ENCODE measurements at regions not wholly inside any gene's neighbourhood (a gene's known extent, or its start where the extent isn't known, plus 50 kb on each side); places are given as distances from the start of the nearest gene placed in this dataset.
A peak's percentile ranks its signal among the peaks of the same experiment; 100 is the strongest.

GRCh38 chr20:22264917-22265316 is 319.5 kb downstream of the FOXA2 start:
- Mint-ChIP-seq H3K4me1 (ENCODE audit: unreplicated experiment) (no peaks in the 10 kb centered on the region), H3K27ac (ENCODE audit: unreplicated experiment) (no peak overlapping the region), H3K27me3 (ENCODE audit: unreplicated experiment) (no peaks in the 10 kb centered on the region), H3K9me3 (ENCODE audit: unreplicated experiment) (no peaks in the 10 kb centered on the region), H3K36me3 (ENCODE audit: low read depth, unreplicated experiment) (no peaks in the 10 kb centered on the region), H3K4me3 (ENCODE audit: unreplicated experiment) (no peak overlapping the region)
- DNase-seq (ENCODE audit: low spot score), result no peak
- TF ChIP-seq, protein P1, sequence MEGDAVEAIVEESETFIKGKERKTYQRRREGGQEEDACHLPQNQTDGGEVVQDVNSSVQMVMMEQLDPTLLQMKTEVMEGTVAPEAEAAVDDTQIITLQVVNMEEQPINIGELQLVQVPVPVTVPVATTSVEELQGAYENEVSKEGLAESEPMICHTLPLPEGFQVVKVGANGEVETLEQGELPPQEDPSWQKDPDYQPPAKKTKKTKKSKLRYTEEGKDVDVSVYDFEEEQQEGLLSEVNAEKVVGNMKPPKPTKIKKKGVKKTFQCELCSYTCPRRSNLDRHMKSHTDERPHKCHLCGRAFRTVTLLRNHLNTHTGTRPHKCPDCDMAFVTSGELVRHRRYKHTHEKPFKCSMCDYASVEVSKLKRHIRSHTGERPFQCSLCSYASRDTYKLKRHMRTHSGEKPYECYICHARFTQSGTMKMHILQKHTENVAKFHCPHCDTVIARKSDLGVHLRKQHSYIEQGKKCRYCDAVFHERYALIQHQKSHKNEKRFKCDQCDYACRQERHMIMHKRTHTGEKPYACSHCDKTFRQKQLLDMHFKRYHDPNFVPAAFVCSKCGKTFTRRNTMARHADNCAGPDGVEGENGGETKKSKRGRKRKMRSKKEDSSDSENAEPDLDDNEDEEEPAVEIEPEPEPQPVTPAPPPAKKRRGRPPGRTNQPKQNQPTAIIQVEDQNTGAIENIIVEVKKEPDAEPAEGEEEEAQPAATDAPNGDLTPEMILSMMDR (IDR thresholded peaks at IDR 0.05; ENCODE audit: unreplicated experiment), result no peak

DNA sequence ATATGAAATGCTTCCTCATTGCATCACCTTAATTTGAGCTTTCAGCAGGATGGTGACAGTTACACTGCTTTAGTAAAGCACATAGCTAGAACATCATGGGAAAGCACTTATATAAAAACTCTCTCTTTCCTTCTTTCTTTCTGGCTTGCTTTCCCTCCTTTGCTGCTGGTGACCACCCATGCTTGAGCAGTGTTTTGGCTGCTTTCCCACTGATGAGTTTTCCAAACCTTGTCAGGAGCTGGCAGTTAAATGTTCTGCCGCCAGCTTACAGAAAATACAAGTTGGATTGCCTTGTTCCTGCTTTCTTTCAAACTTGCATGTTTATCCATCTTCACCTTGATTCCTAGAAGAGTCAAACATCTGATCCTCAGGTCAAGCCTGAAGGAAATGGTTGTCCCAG is 323.9 kb downstream of the FOXA2 start:
- no peak overlapping the region for H3K27ac Mint-ChIP-seq (ENCODE audit: unreplicated experiment)
- H3K36me3 Mint-ChIP-seq (ENCODE audit: low read depth, unreplicated experiment), result no peaks in the 10 kb centered on the region
- H3K27me3 Mint-ChIP-seq (ENCODE audit: unreplicated experiment), result no peaks in the 10 kb centered on the region
- no peaks in the 10 kb centered on the region for H3K4me1 Mint-ChIP-seq (ENCODE audit: unreplicated experiment)
- no peak overlapping the region for H3K4me3 Mint-ChIP-seq (ENCODE audit: unreplicated experiment)
- TF ChIP-seq, protein P1 (IDR thresholded peaks at IDR 0.05; ENCODE audit: unreplicated experiment), result no peak
- no peaks in the 10 kb centered on the region for H3K9me3 Mint-ChIP-seq (ENCODE audit: unreplicated experiment)
- DNase-seq (ENCODE audit: low spot score), result no peak

DNA sequence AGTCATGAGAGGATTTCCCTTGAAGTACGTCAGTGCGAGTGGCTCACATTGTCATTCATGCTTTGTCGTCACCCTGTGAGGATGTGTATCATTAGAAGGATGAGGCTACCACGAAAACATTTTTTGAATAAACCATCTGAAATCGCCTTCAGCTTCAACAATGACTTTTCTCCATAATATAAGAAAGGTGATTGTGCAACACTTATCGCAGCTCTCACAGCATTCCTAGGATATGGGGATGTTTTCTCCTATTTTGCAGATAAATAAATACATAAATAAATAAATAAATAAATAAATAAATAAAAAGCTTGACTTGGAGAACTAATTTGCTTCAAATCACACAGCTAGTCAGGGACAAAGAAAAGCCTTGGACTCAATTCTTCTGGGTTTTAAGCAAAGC is 326.5 kb downstream of the FOXA2 start:
- H3K27me3 Mint-ChIP-seq (ENCODE audit: unreplicated experiment), result no peaks in the 10 kb centered on the region
- DNase-seq (ENCODE audit: low spot score), result no peak
- TF ChIP-seq, protein P1 (IDR thresholded peaks at IDR 0.05; ENCODE audit: unreplicated experiment), result no peak
- H3K36me3 Mint-ChIP-seq (ENCODE audit: low read depth, unreplicated experiment), result no peaks in the 10 kb centered on the region
- no peaks in the 10 kb centered on the region for H3K4me1 Mint-ChIP-seq (ENCODE audit: unreplicated experiment)
- no peak overlapping the region for H3K27ac Mint-ChIP-seq (ENCODE audit: unreplicated experiment)
- no peak overlapping the region for H3K4me3 Mint-ChIP-seq (ENCODE audit: unreplicated experiment)
- no peaks in the 10 kb centered on the region for H3K9me3 Mint-ChIP-seq (ENCODE audit: unreplicated experiment)

GRCh38 chr20:22248051-22248667 is 336.2 kb downstream of the FOXA2 start:
- DNase-seq (ENCODE audit: low spot score), result peak; percentile 57
- TF ChIP-seq, protein P1 (IDR thresholded peaks at IDR 0.05; ENCODE audit: unreplicated experiment), result peak; percentile 65
- Mint-ChIP-seq H3K9me3 (ENCODE audit: unreplicated experiment) (no peaks in the 10 kb centered on the region), H3K4me3 (ENCODE audit: unreplicated experiment) (no peak overlapping the region), H3K4me1 (ENCODE audit: unreplicated experiment) (peaks cover 17% of the 10 kb centered on the region), H3K27me3 (ENCODE audit: unreplicated experiment) (peaks cover 6% of the 10 kb centered on the region), H3K36me3 (ENCODE audit: low read depth, unreplicated experiment) (no peaks in the 10 kb centered on the region), H3K27ac (ENCODE audit: unreplicated experiment) (no peak overlapping the region)

GRCh38 chr20:22245139-22245538 is 339.2 kb downstream of the FOXA2 start:
- DNase-seq (ENCODE audit: low spot score), result no peak
- Mint-ChIP-seq H3K9me3 (ENCODE audit: unreplicated experiment) (no peaks in the 10 kb centered on the region), H3K4me3 (ENCODE audit: unreplicated experiment) (no peak overlapping the region), H3K27ac (ENCODE audit: unreplicated experiment) (no peak overlapping the region), H3K36me3 (ENCODE audit: low read depth, unreplicated experiment) (no peaks in the 10 kb centered on the region), H3K4me1 (ENCODE audit: unreplicated experiment) (no peaks in the 10 kb centered on the region), H3K27me3 (ENCODE audit: unreplicated experiment) (peaks cover 8% of the 10 kb centered on the region)
- TF ChIP-seq, protein P1 (IDR thresholded peaks at IDR 0.05; ENCODE audit: unreplicated experiment), result no peak
